ENCODE measurements at regions not wholly inside any gene's neighbourhood (a gene's known extent, or its start where the extent isn't known, plus 50 kb on each side); places are given as distances from the start of the nearest gene placed in this dataset.

- H3K4me1 Mint-ChIP-seq (ENCODE audit: insufficient read depth, unreplicated experiment) = no peaks in the 10 kb centered on the region
- DNase-seq (ENCODE audit: unreplicated experiment) = no peak
- H3K36me3 Mint-ChIP-seq (ENCODE audit: insufficient read depth, unreplicated experiment) = no peaks in the 10 kb centered on the region
- TF ChIP-seq CTCF (IDR thresholded peaks at IDR 0.05; ENCODE audit: unreplicated experiment) = no peak
- H3K27ac Mint-ChIP-seq (ENCODE audit: low read depth, unreplicated experiment) = no peak overlapping the region
- no peaks in the 10 kb centered on the region for H3K9me3 Mint-ChIP-seq (ENCODE audit: unreplicated experiment)
- H3K4me3 Mint-ChIP-seq (ENCODE audit: unreplicated experiment) = no peak overlapping the region
- ChIA-PET CTCF (no interaction called here), POLR2A (no interaction called here)
- intact Hi-C loops (cut with micrococcal nuclease) = no loop called here
- no peaks in the 10 kb centered on the region for H3K27me3 Mint-ChIP-seq (ENCODE audit: insufficient read depth, unreplicated experiment)
- BruUV-seq (replicated peaks) = no TSS peak
Measured at GRCh38 chr4:31100536-31100935, 380.4 kb downstream of the PCDH7 start.

- no peaks in the 10 kb centered on the region for H3K9me3 Mint-ChIP-seq (ENCODE audit: unreplicated experiment)
- no peaks in the 10 kb centered on the region for H3K36me3 Mint-ChIP-seq (ENCODE audit: insufficient read depth, unreplicated experiment)
- no peaks in the 10 kb centered on the region for H3K27me3 Mint-ChIP-seq (ENCODE audit: insufficient read depth, unreplicated experiment)
- H3K4me3 Mint-ChIP-seq (ENCODE audit: unreplicated experiment) = no peak overlapping the region
- no peaks in the 10 kb centered on the region for H3K4me1 Mint-ChIP-seq (ENCODE audit: insufficient read depth, unreplicated experiment)
- CTCF ChIA-PET = interaction anchor here (1.1 kb wide), 1 partner anchor 126 kb away, joined by 3 read pairs; no protein-coding TSS in a partner anchor
- H3K27ac Mint-ChIP-seq (ENCODE audit: low read depth, unreplicated experiment) = no peak overlapping the region
- DNase-seq (ENCODE audit: unreplicated experiment) = no peak
- intact Hi-C loops (cut with micrococcal nuclease) = no loop called here
- TF ChIP-seq CTCF (IDR thresholded peaks at IDR 0.05; ENCODE audit: unreplicated experiment) = no peak
- POLR2A ChIA-PET = no interaction called here
- BruUV-seq (replicated peaks) = no TSS peak
Measured at GRCh38 chr4:31104043-31104442, 383.9 kb downstream of the PCDH7 start.

DNA sequence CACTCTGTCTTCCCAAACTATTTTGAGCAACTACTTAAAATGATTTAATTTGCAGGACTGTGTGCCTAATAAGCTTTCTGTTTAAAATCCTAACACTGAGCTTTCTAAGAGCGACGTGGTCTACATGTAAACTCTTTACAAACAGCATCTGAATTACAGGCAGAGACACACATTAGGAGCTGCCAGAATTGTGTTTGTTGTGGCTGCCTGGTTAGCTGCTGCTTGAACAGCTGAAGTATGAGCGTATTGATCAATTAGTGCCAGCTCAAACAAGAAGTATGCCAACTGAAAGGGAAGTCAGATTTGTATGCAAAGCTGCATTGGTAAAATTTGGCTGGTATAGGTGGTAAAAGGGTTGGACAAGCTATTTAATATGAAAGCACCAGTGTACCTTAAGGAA is 384.4 kb downstream of the PCDH7 start:
- intact Hi-C loops (cut with micrococcal nuclease) = no loop called here
- no peak for TF ChIP-seq CTCF (IDR thresholded peaks at IDR 0.05; ENCODE audit: unreplicated experiment)
- no peaks in the 10 kb centered on the region for H3K27me3 Mint-ChIP-seq (ENCODE audit: insufficient read depth, unreplicated experiment)
- DNase-seq (ENCODE audit: unreplicated experiment) = no peak
- no peaks in the 10 kb centered on the region for H3K4me1 Mint-ChIP-seq (ENCODE audit: insufficient read depth, unreplicated experiment)
- BruUV-seq (replicated peaks) = no TSS peak
- POLR2A ChIA-PET = interaction anchor here (0.5 kb wide), 1 partner anchor 92 kb away, joined by 3 read pairs; no protein-coding TSS in a partner anchor
- CTCF ChIA-PET = interaction anchor here (1.1 kb wide), 1 partner anchor 126 kb away, joined by 3 read pairs; no protein-coding TSS in a partner anchor
- no peak overlapping the region for H3K4me3 Mint-ChIP-seq (ENCODE audit: unreplicated experiment)
- H3K27ac Mint-ChIP-seq (ENCODE audit: low read depth, unreplicated experiment) = no peak overlapping the region
- no peaks in the 10 kb centered on the region for H3K36me3 Mint-ChIP-seq (ENCODE audit: insufficient read depth, unreplicated experiment)
- H3K9me3 Mint-ChIP-seq (ENCODE audit: unreplicated experiment) = no peaks in the 10 kb centered on the region

- DNase-seq (ENCODE audit: unreplicated experiment) = no peak
- H3K9me3 Mint-ChIP-seq (ENCODE audit: unreplicated experiment) = no peaks in the 10 kb centered on the region
- TF ChIP-seq CTCF (IDR thresholded peaks at IDR 0.05; ENCODE audit: unreplicated experiment) = no peak
- BruUV-seq (replicated peaks) = no TSS peak
- H3K36me3 Mint-ChIP-seq (ENCODE audit: insufficient read depth, unreplicated experiment) = no peaks in the 10 kb centered on the region
- CTCF ChIA-PET = interaction anchor here (0.6 kb wide), 1 partner anchor 45 kb away, joined by 3 read pairs; no protein-coding TSS in a partner anchor
- intact Hi-C loops (cut with micrococcal nuclease) = no loop called here
- no peaks in the 10 kb centered on the region for H3K27me3 Mint-ChIP-seq (ENCODE audit: insufficient read depth, unreplicated experiment)
- H3K27ac Mint-ChIP-seq (ENCODE audit: low read depth, unreplicated experiment) = no peak overlapping the region
- POLR2A ChIA-PET = no interaction called here
- no peak overlapping the region for H3K4me3 Mint-ChIP-seq (ENCODE audit: unreplicated experiment)
- H3K4me1 Mint-ChIP-seq (ENCODE audit: insufficient read depth, unreplicated experiment) = no peaks in the 10 kb centered on the region
Measured at GRCh38 chr4:31106419-31106818, 386.2 kb downstream of the PCDH7 start.

Measured in MCF 10A (cell line).